ENCODE measurements at regions not wholly inside any gene's neighbourhood (a gene's known extent, or its start where the extent isn't known, plus 50 kb on each side); places are given as distances from the start of the nearest gene placed in this dataset.

GRCh38 chr3:81274671-81275070 lies 486.8 kb downstream of the GBE1 start:
- no peak overlapping the region for H3K9ac ChIP-seq (ENCODE audit: low read depth, low read length)
- H3K4me2 ChIP-seq (ENCODE audit: low read length): no peak overlapping the region

GRCh38 chr3:81270603-81271379 lies 490.7 kb downstream of the GBE1 start:
- Histone ChIP-seq H3K9ac (ENCODE audit: low read depth, low read length) (no peak overlapping the region), H3K4me3 (ENCODE audit: low read length) (no peak overlapping the region), H3K27me3 (ENCODE audit: control insufficient read depth, insufficient read depth, low read length) (peaks cover 5% of the 10 kb centered on the region), H3K9me3 (replicated peaks; ENCODE audit: low read length) (no peaks in the 10 kb centered on the region), H3K36me3 (ENCODE audit: insufficient read depth, low read length) (no peaks in the 10 kb centered on the region), H3K4me2 (ENCODE audit: low read length) (no peak overlapping the region), H3K4me1 (ENCODE audit: control insufficient read depth, insufficient read depth, low read length) (no peaks in the 10 kb centered on the region)

More at GRCh38 chr3:81274671-81275070, 486.8 kb downstream of the GBE1 start:
- Histone ChIP-seq H3K9me3 (replicated peaks; ENCODE audit: low read length) (no peaks in the 10 kb centered on the region), H3K4me3 (ENCODE audit: low read length) (no peak overlapping the region), H3K4me1 (ENCODE audit: control insufficient read depth, insufficient read depth, low read length) (peaks cover 4% of the 10 kb centered on the region), H3K27me3 (ENCODE audit: control insufficient read depth, insufficient read depth, low read length) (no peaks in the 10 kb centered on the region), H3K36me3 (ENCODE audit: insufficient read depth, low read length) (no peaks in the 10 kb centered on the region)

GRCh38 chr3:81268526-81268925 lies 492.9 kb downstream of the GBE1 start:
- no peaks in the 10 kb centered on the region for H3K4me1 ChIP-seq (ENCODE audit: control insufficient read depth, insufficient read depth, low read length)
- no peak overlapping the region for H3K4me2 ChIP-seq (ENCODE audit: low read length)
- no peaks in the 10 kb centered on the region for H3K9me3 ChIP-seq (replicated peaks; ENCODE audit: low read length)
- H3K27me3 ChIP-seq (ENCODE audit: control insufficient read depth, insufficient read depth, low read length): peaks cover 5% of the 10 kb centered on the region
- H3K36me3 ChIP-seq (ENCODE audit: insufficient read depth, low read length): no peaks in the 10 kb centered on the region
- H3K9ac ChIP-seq (ENCODE audit: low read depth, low read length): no peak overlapping the region
- no peak overlapping the region for H3K4me3 ChIP-seq (ENCODE audit: low read length)

GRCh38 chr3:81261996-81262395 lies 499.4 kb downstream of the GBE1 start:
- H3K36me3 ChIP-seq (ENCODE audit: insufficient read depth, low read length): no peaks in the 10 kb centered on the region
- no peaks in the 10 kb centered on the region for H3K9me3 ChIP-seq (replicated peaks; ENCODE audit: low read length)
- H3K9ac ChIP-seq (ENCODE audit: low read depth, low read length): no peak overlapping the region
- H3K4me2 ChIP-seq (ENCODE audit: low read length): no peak overlapping the region
- H3K27me3 ChIP-seq (ENCODE audit: control insufficient read depth, insufficient read depth, low read length): peaks cover 3% of the 10 kb centered on the region
- no peak overlapping the region for H3K4me3 ChIP-seq (ENCODE audit: low read length)
- H3K4me1 ChIP-seq (ENCODE audit: control insufficient read depth, insufficient read depth, low read length): no peaks in the 10 kb centered on the region

GRCh38 chr3:81255463-81255862 lies 506.0 kb downstream of the GBE1 start:
- Histone ChIP-seq H3K4me2 (ENCODE audit: low read length) (no peak overlapping the region), H3K4me3 (ENCODE audit: low read length) (no peak overlapping the region), H3K9ac (ENCODE audit: low read depth, low read length) (no peak overlapping the region), H3K36me3 (ENCODE audit: insufficient read depth, low read length) (no peaks in the 10 kb centered on the region), H3K27me3 (ENCODE audit: control insufficient read depth, insufficient read depth, low read length) (no peaks in the 10 kb centered on the region), H3K4me1 (ENCODE audit: control insufficient read depth, insufficient read depth, low read length) (no peaks in the 10 kb centered on the region), H3K9me3 (replicated peaks; ENCODE audit: low read length) (no peaks in the 10 kb centered on the region)

GRCh38 chr3:81251096-81251495 lies 510.3 kb downstream of the GBE1 start:
- Histone ChIP-seq H3K9ac (ENCODE audit: low read depth, low read length) (no peak overlapping the region), H3K4me1 (ENCODE audit: control insufficient read depth, insufficient read depth, low read length) (peaks cover 14% of the 10 kb centered on the region), H3K27me3 (ENCODE audit: control insufficient read depth, insufficient read depth, low read length) (no peaks in the 10 kb centered on the region), H3K9me3 (replicated peaks; ENCODE audit: low read length) (no peaks in the 10 kb centered on the region), H3K4me3 (ENCODE audit: low read length) (no peak overlapping the region), H3K4me2 (ENCODE audit: low read length) (no peak overlapping the region), H3K36me3 (ENCODE audit: insufficient read depth, low read length) (no peaks in the 10 kb centered on the region)

GRCh38 chr3:81249540-81250029 lies 511.9 kb downstream of the GBE1 start:
- Histone ChIP-seq H3K9me3 (replicated peaks; ENCODE audit: low read length) (no peaks in the 10 kb centered on the region), H3K36me3 (ENCODE audit: insufficient read depth, low read length) (no peaks in the 10 kb centered on the region), H3K9ac (ENCODE audit: low read depth, low read length) (no peak overlapping the region), H3K4me1 (ENCODE audit: control insufficient read depth, insufficient read depth, low read length) (peaks cover 14% of the 10 kb centered on the region), H3K4me3 (ENCODE audit: low read length) (no peak overlapping the region), H3K4me2 (ENCODE audit: low read length) (peak overlapping the region; percentile 46), H3K27me3 (ENCODE audit: control insufficient read depth, insufficient read depth, low read length) (no peaks in the 10 kb centered on the region)

GRCh38 chr3:81245501-81245900 lies 515.9 kb downstream of the GBE1 start:
- no peaks in the 10 kb centered on the region for H3K27me3 ChIP-seq (ENCODE audit: control insufficient read depth, insufficient read depth, low read length)
- no peaks in the 10 kb centered on the region for H3K9me3 ChIP-seq (replicated peaks; ENCODE audit: low read length)
- H3K4me1 ChIP-seq (ENCODE audit: control insufficient read depth, insufficient read depth, low read length): peaks cover 14% of the 10 kb centered on the region
- H3K4me3 ChIP-seq (ENCODE audit: low read length): no peak overlapping the region
- H3K9ac ChIP-seq (ENCODE audit: low read depth, low read length): no peak overlapping the region
- no peak overlapping the region for H3K4me2 ChIP-seq (ENCODE audit: low read length)
- H3K36me3 ChIP-seq (ENCODE audit: insufficient read depth, low read length): no peaks in the 10 kb centered on the region

GRCh38 chr3:81245043-81245442 lies 516.4 kb downstream of the GBE1 start:
- H3K36me3 ChIP-seq (ENCODE audit: insufficient read depth, low read length): no peaks in the 10 kb centered on the region

GRCh38 chr3:81244231-81244630 lies 517.2 kb downstream of the GBE1 start:
- Histone ChIP-seq H3K9me3 (replicated peaks; ENCODE audit: low read length) (no peaks in the 10 kb centered on the region), H3K4me1 (ENCODE audit: control insufficient read depth, insufficient read depth, low read length) (peaks cover 4% of the 10 kb centered on the region), H3K4me2 (ENCODE audit: low read length) (no peak overlapping the region), H3K27me3 (ENCODE audit: control insufficient read depth, insufficient read depth, low read length) (no peaks in the 10 kb centered on the region), H3K4me3 (ENCODE audit: low read length) (no peak overlapping the region), H3K9ac (ENCODE audit: low read depth, low read length) (no peak overlapping the region), H3K36me3 (ENCODE audit: insufficient read depth, low read length) (no peaks in the 10 kb centered on the region)

More at GRCh38 chr3:81245043-81245442, 516.4 kb downstream of the GBE1 start:
- no peaks in the 10 kb centered on the region for H3K27me3 ChIP-seq (ENCODE audit: control insufficient read depth, insufficient read depth, low read length)
- H3K9me3 ChIP-seq (replicated peaks; ENCODE audit: low read length): no peaks in the 10 kb centered on the region
- no peak overlapping the region for H3K4me2 ChIP-seq (ENCODE audit: low read length)
- H3K9ac ChIP-seq (ENCODE audit: low read depth, low read length): no peak overlapping the region
- no peak overlapping the region for H3K4me3 ChIP-seq (ENCODE audit: low read length)
- peaks cover 12% of the 10 kb centered on the region for H3K4me1 ChIP-seq (ENCODE audit: control insufficient read depth, insufficient read depth, low read length)

GRCh38 chr3:81242871-81243270 lies 518.6 kb downstream of the GBE1 start:
- Histone ChIP-seq H3K4me1 (ENCODE audit: control insufficient read depth, insufficient read depth, low read length) (no peaks in the 10 kb centered on the region), H3K4me2 (ENCODE audit: low read length) (no peak overlapping the region), H3K4me3 (ENCODE audit: low read length) (no peak overlapping the region), H3K27me3 (ENCODE audit: control insufficient read depth, insufficient read depth, low read length) (no peaks in the 10 kb centered on the region), H3K9me3 (replicated peaks; ENCODE audit: low read length) (no peaks in the 10 kb centered on the region), H3K36me3 (ENCODE audit: insufficient read depth, low read length) (no peaks in the 10 kb centered on the region), H3K9ac (ENCODE audit: low read depth, low read length) (no peak overlapping the region)

- H3K27me3 ChIP-seq (ENCODE audit: control insufficient read depth, insufficient read depth, low read length): no peaks in the 10 kb centered on the region
- H3K9ac ChIP-seq (ENCODE audit: low read depth, low read length): no peak overlapping the region
- H3K4me3 ChIP-seq (ENCODE audit: low read length): no peak overlapping the region
- no peaks in the 10 kb centered on the region for H3K4me1 ChIP-seq (ENCODE audit: control insufficient read depth, insufficient read depth, low read length)
- H3K36me3 ChIP-seq (ENCODE audit: insufficient read depth, low read length): no peaks in the 10 kb centered on the region
- no peak overlapping the region for H3K4me2 ChIP-seq (ENCODE audit: low read length)
- no peaks in the 10 kb centered on the region for H3K9me3 ChIP-seq (replicated peaks; ENCODE audit: low read length)
Observed at GRCh38 chr3:81237181-81237580, 524.3 kb downstream of the GBE1 start.

Data from skeletal muscle satellite cell (primary cell).